ENCODE measurements at regions not wholly inside any gene's neighbourhood (a gene's known extent, or its start where the extent isn't known, plus 50 kb on each side); places are given as distances from the start of the nearest gene placed in this dataset.

GRCh38 chr2:8061219-8061618 is 620.6 kb upstream of the ID2 start:
- Histone ChIP-seq H3K27me3 (ENCODE audit: insufficient read depth, low read length) (no peaks in the 10 kb centered on the region), H3K4me1 (ENCODE audit: control insufficient read depth in 1 of 2, insufficient read depth in 2 of 2, low read length in 2 of 2) (no peaks in the 10 kb centered on the region), H3K4me2 (ENCODE audit: low read length) (no peak overlapping the region), H3K27ac (ENCODE audit: low read depth, low read length) (no peak overlapping the region), H3K9ac (ENCODE audit: low read length) (no peak overlapping the region), H2AFZ (ENCODE audit: low read depth, low read length, poor library complexity, severe bottlenecking) (no peak overlapping the region), H3K9me3 (ENCODE audit: control insufficient read depth in 1 of 2, insufficient read depth in 1 of 2, low read depth in 1 of 2, low read length in 2 of 2) (no peaks in the 10 kb centered on the region), H3K36me3 (ENCODE audit: control insufficient read depth in 1 of 2, insufficient read depth in 2 of 2, low read length in 2 of 2) (no peaks in the 10 kb centered on the region), H3K79me2 (ENCODE audit: insufficient read depth, low read length) (no peaks in the 10 kb centered on the region), H4K20me1 (ENCODE audit: insufficient read depth) (no peaks in the 10 kb centered on the region), H3K4me3 (replicated peaks in 1 of 2; ENCODE audit: low read depth in 1 of 2, low read length in 2 of 2) (no peak overlapping the region), H3K9me2 (ENCODE audit: insufficient read depth) (no peaks in the 10 kb centered on the region)
- ChIA-PET POLR2A (no interaction called here), CTCF (no interaction called here), RAD21 (ENCODE audit: low non-redundant PET in 1 of 2, low total read pairs in 2 of 2, uncharacterized antibody in 2 of 2, unreplicated experiment in 2 of 2) (no interaction called here)
- no peak for DNase-seq (ENCODE audit: low read depth, low spot score)
- intact Hi-C loops (cut with micrococcal nuclease): no loop called here
- BruUV-seq (replicated peaks): no TSS peak
- TF ChIP-seq JUND (IDR thresholded peaks at IDR 0.05): no peak
- no peak for TF ChIP-seq ZNF274 (IDR thresholded peaks at IDR 0.05; ENCODE audit: low read depth, low read length)
- TF ChIP-seq EZH2 (IDR thresholded peaks at IDR 0.05): no peak
- no peak for TF ChIP-seq YY1 (IDR thresholded peaks at IDR 0.05; ENCODE audit: extremely low read depth, insufficient replicate concordance, low read depth, low read length)
- TF ChIP-seq FOSL1 (IDR thresholded peaks at IDR 0.05; ENCODE audit: low read depth): no peak
- no peak for TF ChIP-seq EZH2phosphoT487 (IDR thresholded peaks at IDR 0.05; ENCODE audit: borderline replicate concordance)
- TF ChIP-seq TCF7L2 (IDR thresholded peaks at IDR 0.05; ENCODE audit: borderline replicate concordance, extremely low read depth, insufficient read depth, insufficient read length): no peak
- no peak for TF ChIP-seq EGR1 (IDR thresholded peaks at IDR 0.05; ENCODE audit: low read depth)
- ATAC-seq: no peak

- Histone ChIP-seq H3K79me2 (ENCODE audit: insufficient read depth, low read length) (no peaks in the 10 kb centered on the region), H3K36me3 (ENCODE audit: control insufficient read depth in 1 of 2, insufficient read depth in 2 of 2, low read length in 2 of 2) (no peaks in the 10 kb centered on the region), H3K27me3 (ENCODE audit: insufficient read depth, low read length) (no peaks in the 10 kb centered on the region), H3K27ac (ENCODE audit: low read depth, low read length) (no peak overlapping the region), H3K9me3 (ENCODE audit: control insufficient read depth in 1 of 2, insufficient read depth in 1 of 2, low read depth in 1 of 2, low read length in 2 of 2) (no peaks in the 10 kb centered on the region), H3K4me3 (replicated peaks in 1 of 2; ENCODE audit: low read depth in 1 of 2, low read length in 2 of 2) (no peak overlapping the region), H3K9me2 (ENCODE audit: insufficient read depth) (no peaks in the 10 kb centered on the region), H3K4me1 (ENCODE audit: control insufficient read depth in 1 of 2, insufficient read depth in 2 of 2, low read length in 2 of 2) (no peaks in the 10 kb centered on the region), H2AFZ (ENCODE audit: low read depth, low read length, poor library complexity, severe bottlenecking) (no peak overlapping the region), H3K4me2 (ENCODE audit: low read length) (no peak overlapping the region), H4K20me1 (ENCODE audit: insufficient read depth) (no peaks in the 10 kb centered on the region), H3K9ac (ENCODE audit: low read length) (no peak overlapping the region)
- DNase-seq (ENCODE audit: low read depth, low spot score): no peak
- RAD21 ChIA-PET (ENCODE audit: low non-redundant PET in 1 of 2, low total read pairs in 2 of 2, uncharacterized antibody in 2 of 2, unreplicated experiment in 2 of 2): no interaction called here
- ATAC-seq: no peak
- no TSS peak for BruUV-seq (replicated peaks)
- CTCF ChIA-PET: no interaction called here
- POLR2A ChIA-PET: no interaction called here
- intact Hi-C loops (cut with micrococcal nuclease): no loop called here
- TF ChIP-seq EZH2 (IDR thresholded peaks at IDR 0.05): no peak
- TF ChIP-seq REST (IDR thresholded peaks at IDR 0.05; ENCODE audit: low read depth): no peak
- TF ChIP-seq POLR2AphosphoS5 (IDR thresholded peaks at IDR 0.05; ENCODE audit: low read depth, low read length): no peak
- no peak for TF ChIP-seq CBX3 (IDR thresholded peaks at IDR 0.05; ENCODE audit: low read depth)
- no peak for TF ChIP-seq JUND (IDR thresholded peaks at IDR 0.05)
- TF ChIP-seq ATF3 (IDR thresholded peaks at IDR 0.05): no peak
- no peak for TF ChIP-seq SRF (IDR thresholded peaks at IDR 0.05; ENCODE audit: low read depth)
- no peak for TF ChIP-seq CEBPB (IDR thresholded peaks at IDR 0.05; ENCODE audit: low read depth)
- TF ChIP-seq EGR1 (IDR thresholded peaks at IDR 0.05; ENCODE audit: low read depth): no peak
- no peak for TF ChIP-seq YY1 (IDR thresholded peaks at IDR 0.05; ENCODE audit: extremely low read depth, insufficient replicate concordance, low read depth, low read length)
- TF ChIP-seq ZFX (IDR thresholded peaks at IDR 0.05): no peak
- no peak for TF ChIP-seq TCF7L2 (IDR thresholded peaks at IDR 0.05; ENCODE audit: borderline replicate concordance, extremely low read depth, insufficient read depth, insufficient read length)
- no peak for TF ChIP-seq POLR2A (IDR thresholded peaks at IDR 0.05; ENCODE audit: borderline replicate concordance, extremely low read depth, insufficient read depth, insufficient read length)
- no peak for TF ChIP-seq EZH2phosphoT487 (IDR thresholded peaks at IDR 0.05; ENCODE audit: borderline replicate concordance)
- no peak for TF ChIP-seq MAX (IDR thresholded peaks at IDR 0.05)
- TF ChIP-seq ELF1 (IDR thresholded peaks at IDR 0.05; ENCODE audit: borderline replicate concordance, low read depth): no peak
These were observed 617.3 kb upstream of the ID2 start for GRCh38 chr2:8064603-8065002.
